ENCODE measurements at regions not wholly inside any gene's neighbourhood (a gene's known extent, or its start where the extent isn't known, plus 50 kb on each side); places are given as distances from the start of the nearest gene placed in this dataset.

DNA sequence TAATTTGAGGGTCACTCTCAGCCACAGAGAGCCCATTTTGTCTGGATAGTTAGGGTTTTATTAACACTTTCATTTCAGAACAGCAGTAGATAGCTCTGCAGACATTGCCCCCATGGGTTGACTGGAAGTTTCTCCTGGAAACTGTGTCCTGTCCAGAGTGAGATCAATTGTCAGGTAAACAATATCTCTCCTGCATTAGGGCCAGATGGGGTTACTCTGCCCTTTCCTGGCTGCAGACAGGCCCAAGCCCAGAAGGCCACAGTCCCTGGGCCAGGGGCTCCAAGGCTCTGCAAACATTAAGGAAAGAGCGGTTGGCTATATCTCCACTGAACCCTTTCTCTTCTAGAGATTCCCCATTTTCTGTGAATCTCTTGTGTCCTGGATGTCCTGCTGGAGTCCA, 436.8 kb upstream of the PRKX start:
- no peak for TF ChIP-seq CTCF (IDR thresholded peaks at IDR 0.05)
- DNase-seq (ENCODE audit: low spot score) (no peak), ATAC-seq (ENCODE audit: low FRiP score) (no peak)

DNA sequence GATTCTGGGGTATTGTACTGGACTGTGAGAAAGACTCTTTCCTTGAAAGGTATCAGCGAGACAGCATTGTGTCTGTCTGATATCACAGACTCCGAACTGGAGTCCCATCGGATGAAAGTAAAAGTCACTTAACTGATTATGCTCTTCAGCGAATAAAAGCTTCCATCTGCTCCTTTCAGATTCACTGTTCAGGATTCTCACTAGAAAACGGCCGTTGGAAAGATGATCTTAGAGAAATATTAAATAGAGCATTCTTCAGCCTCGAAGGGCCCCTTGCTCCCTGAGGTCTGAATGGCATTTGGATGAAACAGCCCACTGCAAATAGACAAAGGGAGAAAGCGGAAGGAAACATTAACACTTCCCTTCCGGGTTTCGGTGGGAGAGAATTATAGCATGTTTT, 416.2 kb upstream of the PRKX start:
- no peak for TF ChIP-seq CTCF (IDR thresholded peaks at IDR 0.05)
- DNase-seq (ENCODE audit: low spot score): no peak
- ATAC-seq (ENCODE audit: low FRiP score): no peak

DNA sequence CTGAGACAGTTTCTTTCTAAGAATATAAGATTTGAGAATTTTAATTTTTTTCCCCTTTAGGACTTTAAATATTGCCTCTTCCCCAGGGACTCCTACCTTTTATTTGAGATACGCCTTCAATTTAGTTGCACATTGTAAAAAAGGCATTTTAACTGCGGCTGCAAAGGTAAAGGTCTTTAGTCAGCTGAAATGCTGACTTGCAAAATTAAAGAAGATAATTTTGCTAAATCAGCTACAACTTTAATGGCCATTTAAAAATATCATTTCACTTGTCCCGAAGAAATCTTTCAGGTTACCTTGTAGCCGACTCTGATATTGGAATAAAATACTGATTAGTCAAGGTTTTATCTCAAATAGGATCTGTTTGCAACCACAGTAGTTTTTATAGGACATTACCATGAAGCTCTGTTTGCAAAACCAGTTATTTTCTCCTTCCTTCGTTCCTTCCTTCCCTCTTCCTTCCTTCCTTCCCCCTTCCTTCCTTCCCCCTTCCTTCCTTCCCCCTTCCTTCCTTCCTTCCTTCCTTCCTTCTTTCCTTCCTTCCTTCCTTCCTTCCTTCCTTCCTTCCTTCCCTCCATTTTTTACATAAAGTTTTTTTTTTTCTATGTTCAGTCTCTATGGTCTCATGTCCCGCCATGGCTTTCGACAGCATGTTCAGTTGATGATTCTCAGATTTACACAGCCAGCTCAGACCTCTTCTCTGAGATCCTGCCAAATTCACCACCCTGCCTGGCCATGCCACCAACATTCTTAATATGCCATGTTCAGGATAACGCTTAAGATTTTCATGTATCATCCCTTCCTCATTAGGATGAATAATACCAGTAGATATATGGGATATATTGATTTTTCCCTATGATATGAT, 405.4 kb upstream of the PRKX start:
- no peak for DNase-seq (ENCODE audit: low spot score)
- TF ChIP-seq CTCF (IDR thresholded peaks at IDR 0.05): no peak
- ATAC-seq (ENCODE audit: low FRiP score): no peak

GRCh38 chrX:4110964-4111363, 397.5 kb upstream of the PRKX start:
- DNase-seq (ENCODE audit: low spot score) (no peak), ATAC-seq (ENCODE audit: low FRiP score) (no peak)
- TF ChIP-seq CTCF (IDR thresholded peaks at IDR 0.05): no peak

DNA sequence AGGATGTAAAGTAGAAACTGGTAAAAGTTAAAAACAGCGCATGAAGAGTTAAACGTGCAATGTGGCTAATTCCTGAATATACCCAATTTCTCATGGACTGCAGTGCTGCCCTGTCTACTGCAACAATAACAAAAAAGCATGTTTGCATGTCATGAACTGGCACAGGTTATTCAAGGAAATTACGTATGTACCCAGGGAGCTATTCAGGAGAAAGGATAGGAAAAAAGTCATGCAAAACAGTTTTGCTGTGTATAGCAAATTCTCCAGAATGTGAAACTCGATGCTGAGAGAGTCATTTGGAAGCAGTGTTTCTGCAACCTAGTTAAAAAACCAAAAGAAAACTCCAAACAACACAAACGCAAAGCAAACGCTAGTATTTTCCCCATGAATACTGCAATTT, 381.5 kb upstream of the PRKX start:
- ATAC-seq (ENCODE audit: low FRiP score) (no peak), DNase-seq (ENCODE audit: low spot score) (no peak)
- TF ChIP-seq CTCF (IDR thresholded peaks at IDR 0.05): no peak

DNA sequence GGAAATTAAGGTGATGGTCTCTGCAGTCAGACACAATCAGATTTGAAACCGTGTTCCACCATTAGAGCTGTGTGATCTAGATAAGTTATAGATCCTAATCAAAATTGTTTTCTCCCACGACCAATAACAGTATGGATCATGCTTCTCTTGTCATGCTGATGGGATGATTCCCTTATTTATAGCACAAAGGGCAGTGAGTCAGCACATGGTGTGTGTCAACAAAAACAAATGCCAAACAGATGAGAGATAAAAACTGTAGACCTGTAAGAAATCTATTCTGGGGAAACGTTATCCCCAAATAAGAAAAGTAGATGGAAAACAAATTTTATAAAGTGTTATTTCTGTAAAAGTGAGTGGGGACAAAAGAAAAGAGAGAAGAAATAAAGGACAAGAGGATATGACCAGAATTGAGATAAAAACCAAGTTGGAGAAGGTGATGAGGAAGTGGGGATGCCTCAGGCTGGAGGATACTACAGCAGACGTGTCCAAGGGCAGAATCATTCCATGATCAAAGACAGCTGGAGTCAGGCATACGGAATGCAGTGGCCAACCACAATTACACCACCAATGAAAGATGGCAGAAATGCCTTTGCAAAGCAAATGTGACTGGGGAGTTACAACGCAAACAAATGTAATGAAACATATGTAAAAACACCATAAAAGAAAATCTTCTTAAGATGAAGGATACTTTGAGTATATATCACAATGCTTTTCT, 377.8 kb upstream of the PRKX start:
- TF ChIP-seq CTCF (IDR thresholded peaks at IDR 0.05): no peak
- no peak for DNase-seq (ENCODE audit: low spot score)
- no peak for ATAC-seq (ENCODE audit: low FRiP score)

DNA sequence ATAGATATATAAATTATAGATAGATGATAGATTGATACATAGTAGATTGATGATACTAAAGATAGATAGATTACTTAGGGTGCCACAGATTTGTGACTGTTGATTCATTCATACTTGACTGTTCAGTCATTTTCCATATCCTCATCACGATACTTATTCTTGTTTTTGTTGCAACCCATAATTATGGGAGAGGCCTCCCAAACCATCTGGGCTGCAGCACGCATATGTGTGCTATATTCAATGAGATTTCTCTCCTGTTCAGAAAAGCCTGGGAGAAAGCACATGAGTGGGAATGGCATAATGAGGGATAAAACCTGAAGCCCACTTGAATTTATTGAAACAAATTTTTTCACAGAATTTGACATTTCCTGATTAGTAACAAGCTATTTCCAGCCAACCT, 346.4 kb upstream of the PRKX start:
- no peak for TF ChIP-seq CTCF (IDR thresholded peaks at IDR 0.05)
- DNase-seq (ENCODE audit: low spot score) (no peak), ATAC-seq (ENCODE audit: low FRiP score) (no peak)
